ENCODE measurements at regions not wholly inside any gene's neighbourhood (a gene's known extent, or its start where the extent isn't known, plus 50 kb on each side); places are given as distances from the start of the nearest gene placed in this dataset.

GRCh38 chr6:12613811-12614210, 102.8 kb upstream of the PHACTR1 start:
- Histone ChIP-seq H4K20me1 (ENCODE audit: control insufficient read depth, insufficient read depth, insufficient read length) (no peaks in the 10 kb centered on the region), H3K27ac (ENCODE audit: insufficient read length, low read depth, low read length) (no peak overlapping the region), H4K5ac (ENCODE audit: insufficient read length, low read depth, low read length) (no peak overlapping the region), H2AFZ (ENCODE audit: low read length) (no peak overlapping the region), H3K4me1 (ENCODE audit: insufficient read depth, low read length) (peaks cover 2% of the 10 kb centered on the region; the same call in 1 of the 2 replicates), H3K4me2 (ENCODE audit: insufficient read depth, insufficient read length, low read length) (no peak overlapping the region), H3T11ph (ENCODE audit: low read length) (no peak overlapping the region), H3K9me3 (ENCODE audit: control insufficient read depth, low read depth, low read length) (no peaks in the 10 kb centered on the region), H3K79me2 (ENCODE audit: insufficient read depth, low read length) (no peaks in the 10 kb centered on the region; the same call in 1 of the 2 replicates), H4K8ac (replicated peaks; ENCODE audit: insufficient read length, low read depth, low read length) (no peak overlapping the region), H3K23ac (ENCODE audit: insufficient read length, low read depth, low read length) (no peak overlapping the region), H4K91ac (ENCODE audit: insufficient read length, low read depth, low read length) (no peak overlapping the region), H3K23me2 (ENCODE audit: insufficient read length, low read depth, low read length, poor library complexity, severe bottlenecking) (no peaks in the 10 kb centered on the region), H3K14ac (ENCODE audit: insufficient read depth, low read length) (no peak overlapping the region), H2BK12ac (ENCODE audit: insufficient read length, low read depth, low read length) (no peak overlapping the region), H2BK5ac (ENCODE audit: insufficient read length, low read length) (no peak overlapping the region), H2BK15ac (ENCODE audit: low read depth, low read length) (no peak overlapping the region), H3K18ac (ENCODE audit: insufficient read length, low read depth, low read length) (no peak overlapping the region), H3K27me3 (ENCODE audit: insufficient read depth, low read length) (no peaks in the 10 kb centered on the region), H3K79me1 (ENCODE audit: insufficient read depth, low read depth, low read length, poor library complexity, severe bottlenecking) (no peaks in the 10 kb centered on the region), H3K9ac (ENCODE audit: extremely low read depth, insufficient read length, low read length) (no peak overlapping the region), H3K4ac (ENCODE audit: low read depth, low read length) (no peak overlapping the region), H2AK5ac (ENCODE audit: insufficient read length, low read length) (no peak overlapping the region), H2BK20ac (ENCODE audit: low read depth, low read length, poor library complexity, severe bottlenecking) (no peak overlapping the region), H2BK120ac (ENCODE audit: low read depth, low read length, poor library complexity, severe bottlenecking) (no peak overlapping the region), H3K56ac (ENCODE audit: insufficient read length, low read depth, low read length) (no peak overlapping the region)
- no peak overlapping the region for H3K27ac Mint-ChIP-seq
- no peaks in the 10 kb centered on the region for H3K9me3 Mint-ChIP-seq
- H3K36me3 Mint-ChIP-seq (ENCODE audit: insufficient read depth in 1 of 3, low read depth in 3 of 3) = no peaks in the 10 kb centered on the region
- no peak for DNase-seq
- H3K27me3 Mint-ChIP-seq (ENCODE audit: low read depth) = no peaks in the 10 kb centered on the region
- WGBS (ENCODE audit: extremely low coverage, insufficient read length, low lambda C conversion rate) = no CpG with 5 or more reads among the region's 8 CpGs
- H3K4me3 Mint-ChIP-seq = no peak overlapping the region
- no peak for TF ChIP-seq CTCF (conservative IDR thresholded peaks at IDR 0.05)
- peaks cover 8% of the 10 kb centered on the region in 2 experiments for H3K4me1 Mint-ChIP-seq

Measured in H9 (cell line).